HG02678 (cell line): ENCODE measurements at regions not wholly inside any gene's neighbourhood (a gene's known extent, or its start where the extent isn't known, plus 50 kb on each side); places are given as distances from the start of the nearest gene placed in this dataset.
"Not testable (repeated sequence)": the region's sequence is repeated elsewhere in the genome, so short reads cannot be mapped to it uniquely, and the experiment has no call there.

Experiments
- ATAC-seq: cut with Tn5 transposase; IDR thresholded peaks from one replicate; pipeline ENCODE4 v1.9.1; 2021; ENCODE audit warnings: mild to moderate bottlenecking, moderate library complexity; ENCODE audit not compliant: unreplicated experiment

DNA sequence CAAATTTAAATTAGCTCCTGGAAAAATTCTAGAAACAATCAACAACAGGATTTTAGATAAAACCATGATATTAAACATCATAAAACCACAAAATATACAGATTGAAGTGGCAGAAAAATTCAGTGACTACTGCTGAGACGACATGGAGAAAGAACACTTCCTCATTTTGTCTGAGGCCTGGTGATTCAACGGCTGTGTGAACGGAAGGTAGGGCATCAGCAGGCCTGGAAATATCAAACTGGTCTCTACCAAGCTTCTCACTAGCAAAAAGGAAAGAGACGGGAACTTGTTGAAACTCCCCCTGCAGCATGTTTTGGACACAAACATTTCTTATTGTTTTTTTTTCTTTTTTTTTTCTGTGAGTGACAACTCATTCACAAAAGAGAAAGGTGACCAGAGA is 58.0 kb upstream of the AHI1 start:
- ATAC-seq = peak; percentile 75

DNA sequence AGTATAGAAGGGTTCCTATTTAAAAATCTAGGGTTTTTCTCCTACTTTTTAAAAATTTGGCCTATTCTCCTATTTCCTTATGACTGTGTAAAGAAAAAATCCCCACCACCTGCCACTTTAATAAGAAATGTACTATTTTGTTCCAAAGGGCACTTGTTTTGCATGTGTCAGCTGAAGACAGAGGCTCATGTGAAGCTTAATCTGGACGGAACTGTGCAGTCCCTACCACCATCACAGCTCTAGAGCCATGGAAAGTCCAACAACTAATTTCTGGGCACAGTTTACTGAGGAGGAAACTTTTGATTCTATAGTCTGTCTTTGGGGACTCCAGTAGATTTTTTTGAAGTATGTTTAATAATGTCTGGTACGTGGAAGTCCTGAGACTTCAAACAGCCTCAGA is 60.0 kb upstream of the AHI1 start:
- ATAC-seq = no peak

DNA sequence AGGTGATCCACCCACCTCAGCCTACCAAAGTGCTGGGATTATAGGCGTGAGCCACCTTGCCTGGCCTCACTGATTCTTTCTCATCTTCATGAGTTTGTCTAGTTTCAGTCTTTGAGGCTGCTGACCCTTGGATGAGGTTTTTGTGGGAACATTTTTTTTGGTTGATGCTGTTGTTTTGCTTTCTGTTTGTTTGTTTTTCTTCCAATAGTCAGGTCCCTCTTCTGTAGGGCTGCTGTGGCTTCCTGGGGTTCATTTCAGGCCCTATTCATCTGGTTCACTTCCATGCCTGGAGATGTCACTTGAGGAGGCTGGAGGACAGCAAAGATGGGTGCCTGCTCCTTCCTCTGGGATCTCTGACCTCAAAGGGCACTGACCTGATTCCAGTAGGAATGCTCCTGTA is 68.1 kb upstream of the AHI1 start:
- not testable (repeated sequence) for ATAC-seq

DNA sequence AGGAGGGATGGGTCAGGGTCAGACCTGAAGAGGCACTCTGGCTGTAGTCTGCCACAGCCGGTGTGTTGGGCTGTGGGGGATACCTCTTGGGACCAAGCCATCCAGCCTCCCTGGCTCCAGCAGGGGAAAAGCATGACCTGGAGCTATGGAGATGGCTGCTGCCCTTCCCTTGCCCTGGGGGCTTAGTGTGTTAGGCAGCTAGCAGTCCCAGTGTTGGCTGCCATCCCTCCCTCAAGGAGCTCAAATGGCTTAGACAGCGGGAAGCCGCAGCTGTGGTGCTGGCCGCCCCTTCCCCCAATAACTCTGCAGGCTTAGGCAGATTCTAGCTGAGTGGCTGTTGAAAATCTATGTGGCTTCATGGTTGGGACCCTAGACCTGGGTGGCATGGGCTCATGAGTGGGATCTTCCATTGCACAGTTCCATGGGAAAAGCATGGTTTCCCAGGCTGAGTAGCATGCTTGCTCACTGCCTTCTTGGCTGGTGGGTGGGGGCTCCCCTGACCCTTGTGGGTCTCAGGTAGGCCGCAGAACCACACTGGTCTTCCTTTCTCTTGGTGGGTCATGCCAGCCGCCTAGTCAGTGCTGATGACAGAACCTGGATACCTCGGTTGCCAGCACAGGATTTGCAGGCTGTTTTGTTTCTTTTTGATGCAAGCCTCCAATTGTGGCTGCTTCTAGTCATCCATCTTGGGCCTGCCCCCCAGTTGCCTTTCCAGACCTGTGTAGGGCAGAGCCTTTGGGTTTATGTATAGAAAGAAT is 69.0 kb upstream of the AHI1 start:
- no peak for ATAC-seq

GRCh38 chr6:135567375-135568083 is 70.0 kb upstream of the AHI1 start:
- no peak for ATAC-seq

DNA sequence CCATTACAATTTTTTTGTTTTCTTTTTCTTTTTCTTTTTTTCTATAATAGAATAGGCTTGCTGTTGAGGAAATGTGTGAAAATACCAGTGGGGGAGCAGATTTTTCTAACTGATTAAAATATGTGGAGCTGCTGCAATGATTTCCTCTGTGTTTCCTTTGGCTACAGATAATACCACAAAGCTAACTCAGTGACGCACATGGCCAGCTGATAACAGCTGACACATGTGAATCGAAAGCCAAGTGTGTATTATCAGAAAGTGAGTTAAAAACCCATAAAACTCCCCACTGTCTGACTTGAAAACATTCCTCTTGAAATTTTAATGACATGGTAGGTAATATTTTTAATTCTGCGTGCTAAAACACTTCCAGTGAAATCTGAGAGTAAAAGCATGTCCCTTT is 70.8 kb upstream of the AHI1 start:
- peak; percentile 89 for ATAC-seq

DNA sequence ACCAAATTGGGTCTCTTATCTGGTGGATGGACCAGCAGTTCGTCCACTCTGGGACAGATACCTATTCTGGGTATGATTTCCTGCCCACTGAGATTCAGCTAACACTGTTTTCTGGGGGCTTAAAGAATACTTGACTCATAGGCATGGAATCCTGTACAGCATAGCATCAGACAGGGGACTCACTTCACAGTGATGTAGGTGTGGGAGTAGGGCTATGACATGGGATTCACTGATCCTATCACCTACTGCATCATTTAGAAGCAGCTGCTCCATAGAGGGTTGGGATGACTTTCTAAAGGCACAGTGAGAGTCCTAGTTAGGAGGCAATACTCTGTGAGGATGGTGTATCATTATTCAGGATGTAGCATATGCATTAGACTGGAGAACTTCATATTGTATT is 74.5 kb upstream of the AHI1 start:
- no peak for ATAC-seq

DNA sequence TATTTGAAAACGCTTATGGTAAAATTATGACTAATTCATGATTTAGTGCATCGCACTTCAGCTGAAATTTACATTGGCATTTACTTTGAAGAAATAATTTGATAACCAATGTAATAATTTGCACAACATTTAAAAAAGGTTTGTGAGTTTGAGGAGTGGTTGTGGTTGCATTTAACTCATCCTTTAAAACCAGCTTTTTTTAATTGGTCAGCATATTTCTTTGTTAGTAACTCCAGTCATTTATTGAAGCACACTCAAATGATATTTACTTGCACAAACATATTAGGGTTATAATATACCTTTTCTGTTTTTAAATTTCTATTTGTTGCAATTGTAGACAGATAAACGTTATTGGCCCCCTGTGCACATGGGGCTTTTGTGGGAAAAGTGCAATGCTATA is 78.1 kb upstream of the AHI1 start:
- ATAC-seq = no peak

DNA sequence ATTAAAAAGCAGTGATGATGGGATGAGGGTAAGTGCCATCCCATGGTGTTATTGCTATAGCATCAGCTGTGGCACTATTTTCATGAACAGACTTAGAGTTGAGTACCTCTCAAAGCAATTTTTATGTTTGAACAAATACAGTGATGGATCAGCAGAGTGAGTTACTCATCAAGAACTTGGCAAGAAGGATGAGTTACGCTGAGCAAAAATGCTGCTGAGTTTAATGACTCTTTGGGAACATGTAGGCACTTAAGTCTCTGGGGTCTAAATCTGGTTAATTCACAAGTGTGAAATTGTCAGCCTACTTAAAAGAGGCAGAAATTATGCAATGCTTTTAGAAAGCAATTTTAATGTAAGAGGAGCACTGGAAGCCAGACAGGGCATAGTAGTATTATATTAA is 78.5 kb upstream of the AHI1 start:
- no peak for ATAC-seq

DNA sequence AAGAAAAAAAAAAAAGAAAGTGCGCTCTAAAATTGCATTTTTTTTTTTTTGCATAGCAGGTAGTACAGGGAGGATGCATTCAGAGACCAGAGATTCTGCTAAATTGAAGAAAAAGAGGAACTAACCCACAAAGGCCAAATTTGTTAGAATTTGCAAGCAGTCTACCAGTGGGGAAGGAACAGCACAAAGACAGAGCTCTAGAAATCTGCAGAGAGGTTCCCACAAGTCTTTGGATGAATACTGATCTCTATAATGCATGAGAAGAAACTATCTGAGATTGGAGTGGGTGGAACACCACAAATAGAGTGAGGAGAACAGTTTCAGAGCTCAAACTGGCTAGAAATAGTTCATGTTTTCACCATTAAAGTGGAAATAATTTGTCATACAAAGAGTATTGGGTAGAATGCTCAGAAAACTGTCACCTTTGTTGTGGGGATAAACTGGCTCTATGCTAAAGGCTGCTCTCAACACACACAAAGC is 79.6 kb upstream of the AHI1 start:
- peak; percentile 91 for ATAC-seq

- no peak for ATAC-seq
Measured at GRCh38 chr6:135578976-135579375, 81.4 kb upstream of the AHI1 start.

GRCh38 chr6:135581211-135581610 is 83.7 kb upstream of the AHI1 start:
- no peak for ATAC-seq

- no peak for ATAC-seq
Measured at GRCh38 chr6:135583256-135583761, 85.8 kb upstream of the AHI1 start.

GRCh38 chr6:135586388-135586787 is 88.8 kb upstream of the AHI1 start:
- ATAC-seq = peak; percentile 23

DNA sequence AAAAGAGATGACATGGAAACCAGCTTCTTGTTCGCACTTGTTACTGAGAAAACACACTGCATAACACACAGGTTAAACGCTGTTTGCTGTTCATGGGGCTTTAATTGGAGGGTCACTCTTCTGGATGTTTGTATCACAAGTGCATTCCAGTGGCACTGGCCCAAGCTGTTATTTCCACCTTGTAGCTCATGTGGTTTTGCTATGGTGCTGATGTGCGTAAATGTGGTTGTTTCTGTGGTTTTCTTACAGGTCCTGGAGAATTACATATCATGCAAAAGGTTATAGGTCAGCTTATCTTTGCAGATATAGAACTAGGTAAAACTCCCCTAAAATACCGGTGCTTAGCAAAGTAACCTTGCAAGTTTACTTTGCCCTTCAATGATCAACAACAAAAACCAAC is 89.3 kb upstream of the AHI1 start:
- peak; percentile 68 for ATAC-seq

DNA sequence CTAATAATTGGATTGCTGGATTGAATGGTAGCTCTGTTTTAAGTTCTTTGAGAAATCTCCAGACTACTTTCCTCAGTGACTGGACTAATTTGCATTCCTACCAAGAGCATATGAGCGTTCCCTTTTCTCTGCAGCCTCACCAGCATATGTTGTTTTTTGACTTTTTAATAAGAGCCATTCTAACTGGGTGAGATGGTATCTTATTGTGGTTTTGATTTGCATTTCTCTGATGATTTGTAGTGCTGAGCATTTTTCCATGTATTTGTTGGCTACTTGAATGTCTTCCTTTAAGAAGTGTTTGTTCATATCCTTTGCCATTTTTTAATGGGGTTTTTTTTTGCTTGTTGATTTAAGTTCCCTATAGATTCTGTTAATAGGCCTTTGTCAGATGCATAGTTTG is 94.7 kb upstream of the AHI1 start:
- no peak for ATAC-seq

- ATAC-seq = no peak
Measured at GRCh38 chr6:135594000-135594399, 96.5 kb upstream of the AHI1 start.

GRCh38 chr6:135600086-135600702 is 102.7 kb upstream of the AHI1 start:
- no peak for ATAC-seq

DNA sequence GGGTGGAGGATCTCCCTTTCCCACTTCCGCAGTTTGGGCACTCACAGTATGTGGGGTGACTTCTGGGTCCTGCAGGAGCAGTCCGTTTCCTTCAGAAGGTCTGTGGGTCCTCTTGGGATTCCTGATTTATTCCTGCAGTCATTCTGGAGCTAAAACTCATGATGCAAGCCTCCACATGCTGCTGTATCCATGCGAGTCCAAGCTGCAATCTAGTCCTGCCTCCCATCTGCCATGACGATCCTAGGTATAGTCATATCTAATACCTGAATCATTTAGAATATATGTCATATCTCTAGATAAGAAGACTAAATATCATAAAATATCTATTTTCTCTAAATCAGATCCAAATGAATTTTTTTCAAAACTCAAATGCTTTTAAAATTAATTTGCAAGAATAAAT is 103.4 kb upstream of the AHI1 start:
- ATAC-seq = no peak

DNA sequence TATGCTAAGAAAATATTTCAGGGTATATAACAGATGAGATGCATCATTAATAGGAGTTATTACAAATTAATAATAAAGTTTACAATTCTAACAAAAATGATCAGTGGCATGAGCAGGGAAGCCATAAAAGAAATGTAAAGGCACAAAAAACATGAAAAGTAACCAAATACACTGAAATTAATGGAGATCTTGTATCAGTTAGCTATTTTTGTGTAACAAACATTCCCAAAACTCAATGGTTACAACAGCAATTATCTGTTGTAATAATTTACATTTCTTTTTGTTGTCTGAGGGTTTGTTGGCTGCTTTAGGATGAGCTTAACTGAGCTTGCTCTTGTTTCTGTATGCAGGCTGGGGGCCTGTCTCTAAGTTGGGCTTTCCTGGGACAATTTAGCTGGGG is 104.3 kb upstream of the AHI1 start:
- no peak for ATAC-seq

DNA sequence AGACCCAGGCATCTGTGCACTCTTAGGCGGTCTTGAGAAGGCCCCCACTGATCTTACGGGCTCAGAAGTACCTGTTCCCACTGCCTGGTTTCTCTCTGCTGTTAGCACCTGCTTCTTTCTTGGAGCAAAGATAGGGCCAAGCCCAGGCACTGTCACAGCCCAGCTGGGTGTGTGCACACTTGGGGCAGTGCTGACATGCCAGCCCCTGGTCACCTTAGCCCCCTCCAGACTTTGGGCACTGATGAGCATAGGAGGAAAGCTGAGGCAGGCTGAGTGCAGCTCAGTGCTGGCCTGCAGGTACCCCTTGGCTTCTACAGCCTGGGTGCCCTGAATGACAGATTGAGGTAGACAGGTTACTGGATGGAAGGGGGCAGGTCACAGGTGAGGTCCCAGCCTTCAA is 105.7 kb upstream of the AHI1 start:
- no peak for ATAC-seq
